Gastroesophageal sphincter (tissue), 4 donors: ENCODE measurements at regions not wholly inside any gene's neighbourhood (a gene's known extent, or its start where the extent isn't known, plus 50 kb on each side); places are given as distances from the start of the nearest gene placed in this dataset.

Experiments
- ATAC-seq: fragments of 150-250 bp; one replicate; pipeline ENCODE4 v1.9.1; 2016; ENCODE audit warnings: mild to moderate bottlenecking, moderate library complexity
- H3K27ac ChIP-seq, 4 donors: fragments of 200-600 bp; sonication (generic) in 3 of 4; 1 replicate in 3 of 4; 2 replicates in 1 of 4; pipeline ENCODE4 v1.5.1; 2016 to 2019
- H3K27me3 ChIP-seq: fragments of 200-600 bp; sonication (generic); one replicate; pipeline ENCODE4 v1.5.1; 2019
- H3K36me3 ChIP-seq, 2 donors: fragments of 200-600 bp; sonication (generic); one replicate each; pipeline ENCODE4 v1.5.1; 2019; ENCODE audit warnings: control low read depth in 1 of 2
- H3K4me1 ChIP-seq, 3 donors: fragments of 200-600 bp; sonication (generic); 1 replicate in 2 of 3; 2 replicates in 1 of 3; pipeline ENCODE4 v1.5.1; 2016 to 2019; ENCODE audit warnings: control low read depth in 2 of 3
- H3K4me3 ChIP-seq, 2 donors: fragments of 200-600 bp; sonication (generic); one replicate each; pipeline ENCODE4 v1.5.1; 2019; ENCODE audit warnings: mild to moderate bottlenecking in 1 of 2, moderate library complexity in 1 of 2
- H3K9me3 ChIP-seq, 3 donors: fragments of 200-600 bp; sonication (generic); one replicate each; pipeline ENCODE4 v1.5.1; 2017 to 2019; ENCODE audit warnings: control low read depth in 2 of 3
- EP300 ChIP-seq: sonication (generic); formaldehyde crosslinking; IDR thresholded peaks from one replicate; pipeline ENCODE4 v1.6.1; 2017; ENCODE audit warnings: antibody characterized with exemption, mild to moderate bottlenecking
- POLR2A ChIP-seq, 2 donors: fragments of 450-650 bp; IDR thresholded peaks; one replicate each; pipeline ENCODE4 v1.6.1; 2017; ENCODE audit warnings: antibody characterized with exemption in 2 of 2, mild to moderate bottlenecking in 2 of 2, moderate library complexity in 1 of 2
- POLR2AphosphoS5 ChIP-seq: sonication (generic); formaldehyde crosslinking; IDR thresholded peaks from one replicate; pipeline ENCODE4 v1.6.1; 2017; ENCODE audit warnings: antibody characterized with exemption
- WGBS, 2 donors: methylation state at CpG; one replicate each; pipeline ENCODE4 v1.1.5; 2018; ENCODE audit warnings: low coverage in 1 of 2; 5-methylcytosine and 5-hydroxymethylcytosine counted together
- TF ChIP-seq, protein P1 (sequence below), 4 experiments: fragments of 200-600 bp in 2 of 4; fragments of 450-650 bp in 2 of 4; sonication (generic) in 1 of 4; IDR thresholded peaks; one replicate each; pipeline ENCODE4 v1.5.1; 2017 to 2019; ENCODE audit warnings: antibody characterized with exemption in 4 of 4, mild to moderate bottlenecking in 2 of 4, moderate library complexity in 2 of 4

- peaks cover 23% of the 10 kb centered on the region for H3K27me3 ChIP-seq
- TF ChIP-seq EP300 (no peak), POLR2AphosphoS5 (no peak), POLR2A (IDR thresholded peaks at IDR 0.05) (no peak)
- TF ChIP-seq, protein P1, sequence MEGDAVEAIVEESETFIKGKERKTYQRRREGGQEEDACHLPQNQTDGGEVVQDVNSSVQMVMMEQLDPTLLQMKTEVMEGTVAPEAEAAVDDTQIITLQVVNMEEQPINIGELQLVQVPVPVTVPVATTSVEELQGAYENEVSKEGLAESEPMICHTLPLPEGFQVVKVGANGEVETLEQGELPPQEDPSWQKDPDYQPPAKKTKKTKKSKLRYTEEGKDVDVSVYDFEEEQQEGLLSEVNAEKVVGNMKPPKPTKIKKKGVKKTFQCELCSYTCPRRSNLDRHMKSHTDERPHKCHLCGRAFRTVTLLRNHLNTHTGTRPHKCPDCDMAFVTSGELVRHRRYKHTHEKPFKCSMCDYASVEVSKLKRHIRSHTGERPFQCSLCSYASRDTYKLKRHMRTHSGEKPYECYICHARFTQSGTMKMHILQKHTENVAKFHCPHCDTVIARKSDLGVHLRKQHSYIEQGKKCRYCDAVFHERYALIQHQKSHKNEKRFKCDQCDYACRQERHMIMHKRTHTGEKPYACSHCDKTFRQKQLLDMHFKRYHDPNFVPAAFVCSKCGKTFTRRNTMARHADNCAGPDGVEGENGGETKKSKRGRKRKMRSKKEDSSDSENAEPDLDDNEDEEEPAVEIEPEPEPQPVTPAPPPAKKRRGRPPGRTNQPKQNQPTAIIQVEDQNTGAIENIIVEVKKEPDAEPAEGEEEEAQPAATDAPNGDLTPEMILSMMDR (IDR thresholded peaks at IDR 0.05): no peak
- peaks cover 0 to 6% (median 0%) of the 10 kb centered on the region in 3 donors for H3K4me1 ChIP-seq
- no peak overlapping the region for H3K4me3 ChIP-seq
- no peak for ATAC-seq
- no peaks in the 10 kb centered on the region for H3K36me3 ChIP-seq
- H3K27ac ChIP-seq: no peak overlapping the region
- H3K9me3 ChIP-seq: peaks cover 0 to 14% (median 0%) of the 10 kb centered on the region in 3 donors
- WGBS, 2 donors: 51 to 57% methylated on average over 3 to 4 of the region's 5 CpGs
Observed at GRCh38 chr17:72412650-72413076, 291.8 kb downstream of the SOX9 start.

- Histone ChIP-seq H3K36me3 (no peaks in the 10 kb centered on the region), H3K27ac (no peak overlapping the region), H3K27me3 (peaks cover 23% of the 10 kb centered on the region), H3K4me3 (no peak overlapping the region), H3K4me1 (no peaks in the 10 kb centered on the region), H3K9me3 (peaks cover 0 to 20% (median 0%) of the 10 kb centered on the region in 3 donors)
- TF ChIP-seq POLR2A (IDR thresholded peaks at IDR 0.05) (no peak), POLR2AphosphoS5 (no peak)
- TF ChIP-seq, protein P1 (IDR thresholded peaks at IDR 0.05): no peak
- no peak for ATAC-seq
- 83 to 100% methylated on average over 2 to 8 of the region's 23 CpGs for WGBS, 2 donors
Observed at GRCh38 chr17:72413077-72414031, 292.5 kb downstream of the SOX9 start.

GRCh38 chr17:72414032-72414396 lies 293.2 kb downstream of the SOX9 start:
- H3K36me3 ChIP-seq: no peaks in the 10 kb centered on the region
- TF ChIP-seq, protein P1 (IDR thresholded peaks at IDR 0.05): no peak
- TF ChIP-seq EP300: no peak
- no peak for TF ChIP-seq POLR2A (IDR thresholded peaks at IDR 0.05)
- TF ChIP-seq POLR2AphosphoS5: no peak
- H3K27ac ChIP-seq: no peak overlapping the region
- H3K27me3 ChIP-seq: peaks cover 23% of the 10 kb centered on the region
- ATAC-seq: no peak
- WGBS, 2 donors: 96% methylated on average over 4 of the region's 5 CpGs; no CpG with 5 or more reads in 1 of the 2 donors
- H3K9me3 ChIP-seq: peaks cover 0 to 27% (median 0%) of the 10 kb centered on the region in 3 donors
- H3K4me3 ChIP-seq: no peak overlapping the region
- H3K4me1 ChIP-seq: no peaks in the 10 kb centered on the region

- TF ChIP-seq POLR2AphosphoS5 (no peak), EP300 (no peak), POLR2A (IDR thresholded peaks at IDR 0.05) (no peak)
- TF ChIP-seq, protein P1 (IDR thresholded peaks at IDR 0.05): no peak
- no peaks in the 10 kb centered on the region for H3K36me3 ChIP-seq
- ATAC-seq: no peak
- no peaks in the 10 kb centered on the region for H3K4me1 ChIP-seq
- H3K27me3 ChIP-seq: peaks cover 23% of the 10 kb centered on the region
- H3K27ac ChIP-seq: no peak overlapping the region
- H3K9me3 ChIP-seq: peaks cover 0 to 30% (median 0%) of the 10 kb centered on the region in 3 donors
- no peak overlapping the region for H3K4me3 ChIP-seq
- 57 to 64% methylated on average over 2 to 3 of the region's 9 CpGs for WGBS, 2 donors
Observed at GRCh38 chr17:72414967-72415853, 294.4 kb downstream of the SOX9 start.
